ENCODE measurements at regions not wholly inside any gene's neighbourhood (a gene's known extent, or its start where the extent isn't known, plus 50 kb on each side); places are given as distances from the start of the nearest gene placed in this dataset.

DNA sequence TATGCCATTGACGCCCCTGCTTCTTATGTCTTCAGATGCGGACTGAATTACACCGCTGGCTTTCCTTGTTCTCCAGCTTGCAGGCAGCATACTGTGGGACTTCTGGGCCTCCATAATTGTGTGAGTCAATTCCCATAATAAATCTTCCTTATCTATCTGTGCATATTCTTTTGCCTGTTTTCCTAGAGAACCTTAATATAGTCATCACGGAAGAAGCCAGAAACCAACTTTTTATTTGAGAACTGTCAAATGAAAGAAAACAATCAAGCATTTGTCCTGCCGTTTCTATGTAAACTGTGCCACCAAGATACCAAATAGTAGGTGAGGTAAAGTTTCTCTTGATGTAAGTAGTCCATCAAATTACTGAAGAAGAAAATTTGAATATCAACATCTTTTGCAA, 51.8 kb upstream of the B3GALNT1 start:
- no peak for DNase-seq

DNA sequence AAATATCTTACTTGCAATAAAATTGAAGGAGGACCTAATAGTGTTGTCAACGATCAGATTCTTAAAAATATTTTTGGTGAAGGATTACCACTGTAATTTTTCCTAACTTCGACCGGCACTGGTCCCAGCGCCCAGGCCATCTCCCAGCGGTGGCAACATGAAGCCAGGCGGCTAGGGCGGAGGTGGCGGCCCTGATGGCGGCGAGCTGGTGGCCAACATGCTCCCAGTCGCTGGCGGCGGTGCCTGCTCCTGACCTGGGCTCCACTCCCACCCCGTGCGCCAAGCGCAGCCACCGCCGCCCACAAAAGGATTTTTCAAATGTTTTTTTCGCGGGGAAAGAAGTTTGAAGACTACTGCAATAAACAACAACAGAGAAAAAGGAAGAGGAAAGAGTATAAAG, 56.5 kb upstream of the B3GALNT1 start:
- no peak for DNase-seq

DNA sequence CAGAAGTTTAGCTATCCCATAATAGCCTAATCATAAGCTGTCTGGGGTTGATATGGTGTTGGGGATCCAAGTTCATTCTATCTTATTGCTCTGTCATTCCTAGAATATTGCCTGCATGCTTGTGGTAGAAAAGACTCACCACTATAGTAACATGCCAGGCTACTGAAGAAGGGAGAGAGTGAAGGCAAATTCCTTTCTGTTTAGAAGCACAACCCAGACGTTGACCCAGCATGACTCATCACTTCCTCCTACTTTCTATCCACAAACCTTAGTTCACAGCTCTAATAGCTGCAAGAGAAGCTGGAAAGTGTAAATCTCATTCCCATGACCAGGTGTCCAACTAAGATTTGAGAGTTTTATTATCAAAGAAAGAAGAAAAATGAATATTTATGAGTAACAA, 57.8 kb upstream of the NMD3 start:
- peak; percentile 16 for DNase-seq

DNA sequence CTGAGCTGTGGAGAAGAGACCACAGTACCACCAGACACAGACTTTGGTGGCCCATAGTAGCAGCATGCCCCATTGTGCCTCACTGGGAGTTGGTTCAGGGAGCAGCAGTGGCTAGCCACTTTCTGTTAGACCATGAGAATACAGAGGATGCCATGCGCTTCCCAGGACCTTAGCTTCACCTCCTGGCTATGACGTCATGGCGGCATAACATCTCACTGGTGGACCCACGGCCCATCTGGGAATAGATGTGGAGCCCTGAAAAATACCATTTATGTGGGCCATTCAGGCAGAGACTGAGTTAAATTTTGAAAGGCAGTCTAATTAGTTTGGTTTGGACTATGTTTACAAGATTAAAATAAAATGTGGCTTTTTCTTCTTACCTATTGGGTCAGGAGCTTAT, 55.1 kb upstream of the NMD3 start:
- DNase-seq = no peak

DNA sequence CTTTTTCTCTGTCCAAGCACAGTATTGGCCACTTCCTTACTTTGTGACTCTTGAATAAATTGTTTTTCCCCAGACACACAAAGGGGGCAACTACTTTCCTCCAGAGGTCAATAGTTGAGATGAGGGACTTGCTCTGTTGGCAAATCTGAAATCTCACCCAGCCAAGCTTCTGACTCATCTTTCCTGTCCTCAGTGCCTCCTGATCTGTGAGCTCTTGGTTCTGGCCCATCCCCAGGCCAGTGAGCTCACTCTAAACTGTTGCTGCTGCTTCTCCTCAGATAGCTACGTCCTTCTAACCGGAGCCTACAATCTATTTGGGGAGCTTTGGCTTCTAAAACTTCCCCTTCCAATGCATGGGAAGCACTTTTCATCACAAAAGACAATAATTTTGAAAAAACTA, 50.0 kb upstream of the NMD3 start:
- no peak for DNase-seq
